ENCODE measurements at regions not wholly inside any gene's neighbourhood (a gene's known extent, or its start where the extent isn't known, plus 50 kb on each side); places are given as distances from the start of the nearest gene placed in this dataset.

DNA sequence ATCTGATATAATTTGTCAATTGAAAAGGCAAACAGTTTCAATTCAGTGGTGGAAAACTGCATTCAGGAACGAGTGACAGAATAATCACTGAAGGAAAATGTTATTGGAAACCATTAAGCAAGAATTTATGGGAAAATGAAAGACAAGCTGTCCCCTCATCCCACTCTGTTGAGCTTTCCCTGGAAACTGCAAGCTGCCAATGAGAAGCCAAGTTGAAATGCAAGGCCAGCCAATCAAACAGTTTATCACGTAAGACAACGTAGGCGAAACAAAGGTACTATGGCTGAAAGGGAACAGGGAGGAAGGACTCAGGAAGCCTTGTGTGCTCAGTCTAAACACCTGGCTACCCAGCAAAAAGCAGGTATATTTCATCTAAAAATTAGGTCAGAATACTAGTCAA is 187.9 kb upstream of the ATP10A start:
- TF ChIP-seq, protein P1, sequence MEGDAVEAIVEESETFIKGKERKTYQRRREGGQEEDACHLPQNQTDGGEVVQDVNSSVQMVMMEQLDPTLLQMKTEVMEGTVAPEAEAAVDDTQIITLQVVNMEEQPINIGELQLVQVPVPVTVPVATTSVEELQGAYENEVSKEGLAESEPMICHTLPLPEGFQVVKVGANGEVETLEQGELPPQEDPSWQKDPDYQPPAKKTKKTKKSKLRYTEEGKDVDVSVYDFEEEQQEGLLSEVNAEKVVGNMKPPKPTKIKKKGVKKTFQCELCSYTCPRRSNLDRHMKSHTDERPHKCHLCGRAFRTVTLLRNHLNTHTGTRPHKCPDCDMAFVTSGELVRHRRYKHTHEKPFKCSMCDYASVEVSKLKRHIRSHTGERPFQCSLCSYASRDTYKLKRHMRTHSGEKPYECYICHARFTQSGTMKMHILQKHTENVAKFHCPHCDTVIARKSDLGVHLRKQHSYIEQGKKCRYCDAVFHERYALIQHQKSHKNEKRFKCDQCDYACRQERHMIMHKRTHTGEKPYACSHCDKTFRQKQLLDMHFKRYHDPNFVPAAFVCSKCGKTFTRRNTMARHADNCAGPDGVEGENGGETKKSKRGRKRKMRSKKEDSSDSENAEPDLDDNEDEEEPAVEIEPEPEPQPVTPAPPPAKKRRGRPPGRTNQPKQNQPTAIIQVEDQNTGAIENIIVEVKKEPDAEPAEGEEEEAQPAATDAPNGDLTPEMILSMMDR (IDR thresholded peaks at IDR 0.05 in 8 of 11, conservative IDR thresholded peaks at IDR 0.05 in 3 of 11) = no peak
- TF ChIP-seq POLR2A (IDR thresholded peaks at IDR 0.05) (no peak), POLR2AphosphoS5 (IDR thresholded peaks at IDR 0.05) (no peak)
